GM21447 (cell line): ENCODE measurements at regions not wholly inside any gene's neighbourhood (a gene's known extent, or its start where the extent isn't known, plus 50 kb on each side); places are given as distances from the start of the nearest gene placed in this dataset.
A peak's percentile ranks its signal among the peaks of the same experiment; 100 is the strongest.

Experiments used
- ATAC-seq: cut with Tn5 transposase; IDR thresholded peaks from one replicate; pipeline ENCODE4 v1.9.1; 2021; ENCODE audit not compliant: unreplicated experiment

- ATAC-seq: peak; percentile 61
Measured at GRCh38 chr6:104326173-104327001, 533.3 kb downstream of the HACE1 start.

- ATAC-seq: no peak
Measured at GRCh38 chr6:104325341-104326172, 534.2 kb downstream of the HACE1 start.

GRCh38 chr6:104324301-104324700, 535.4 kb downstream of the HACE1 start:
- ATAC-seq: no peak

- no peak for ATAC-seq
Measured at GRCh38 chr6:104322841-104323240, 536.9 kb downstream of the HACE1 start.

GRCh38 chr6:104321301-104321700, 538.4 kb downstream of the HACE1 start:
- ATAC-seq: no peak

GRCh38 chr6:104320896-104321295, 538.8 kb downstream of the HACE1 start:
- no peak for ATAC-seq

- no peak for ATAC-seq
Measured at GRCh38 chr6:104312851-104313250, 546.9 kb downstream of the HACE1 start.

- ATAC-seq: no peak
Measured at GRCh38 chr6:104306211-104306610, 553.5 kb downstream of the HACE1 start.

GRCh38 chr6:104305206-104305605, 554.5 kb downstream of the HACE1 start:
- no peak for ATAC-seq

- no peak for ATAC-seq
Measured at GRCh38 chr6:104301951-104302350, 557.8 kb downstream of the HACE1 start.

- no peak for ATAC-seq
Measured at GRCh38 chr6:104286641-104287040, 573.1 kb downstream of the HACE1 start.

- ATAC-seq: no peak
Measured at GRCh38 chr6:104284872-104285271, 574.8 kb downstream of the HACE1 start.

GRCh38 chr6:104282581-104282980, 577.1 kb downstream of the HACE1 start:
- no peak for ATAC-seq

- ATAC-seq: no peak
Measured at GRCh38 chr6:104281370-104281769, 578.3 kb downstream of the HACE1 start.

- ATAC-seq: no peak
Measured at GRCh38 chr6:104268389-104268788, 591.3 kb downstream of the HACE1 start.

GRCh38 chr6:104266922-104267321, 592.8 kb downstream of the HACE1 start:
- no peak for ATAC-seq

- no peak for ATAC-seq
Measured at GRCh38 chr6:104256646-104257045, 603.1 kb downstream of the HACE1 start.

GRCh38 chr6:104253236-104253635, 606.5 kb downstream of the HACE1 start:
- ATAC-seq: no peak

GRCh38 chr6:104252276-104252675, 607.4 kb downstream of the HACE1 start:
- ATAC-seq: no peak

- ATAC-seq: no peak
Measured at GRCh38 chr6:104251651-104252050, 608.1 kb downstream of the HACE1 start.

GRCh38 chr6:104240865-104241264, 618.9 kb downstream of the HACE1 start:
- ATAC-seq: no peak

- ATAC-seq: no peak
Measured at GRCh38 chr6:104239971-104240370, 619.7 kb downstream of the HACE1 start.
